HG02588 (cell line): ENCODE measurements at regions not wholly inside any gene's neighbourhood (a gene's known extent, or its start where the extent isn't known, plus 50 kb on each side); places are given as distances from the start of the nearest gene placed in this dataset.

Source experiments
- ATAC-seq: cut with Tn5 transposase; IDR thresholded peaks from one replicate; pipeline ENCODE4 v1.9.1; 2021; ENCODE audit warnings: mild to moderate bottlenecking, moderate library complexity; ENCODE audit not compliant: unreplicated experiment

DNA sequence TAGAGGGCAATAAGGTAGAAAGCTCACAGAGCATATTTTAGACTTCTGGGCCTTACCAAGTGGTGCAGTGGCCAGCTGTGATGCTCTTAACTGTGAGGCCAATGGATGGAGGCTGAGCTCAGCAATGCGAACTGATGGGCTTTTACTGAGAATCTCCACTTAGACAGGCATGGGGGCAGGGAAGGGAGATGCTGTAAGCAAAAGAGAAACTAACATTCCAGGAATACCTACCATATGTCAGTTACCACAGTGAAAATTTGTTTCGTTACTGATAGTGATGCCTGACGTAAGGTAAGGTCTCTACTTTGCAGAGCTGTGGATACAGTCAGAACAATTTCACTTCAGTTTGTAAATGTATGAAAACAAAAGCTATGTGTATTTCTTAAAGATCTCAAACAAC is 250.6 kb upstream of the ZFHX3 start:
- peak; percentile 51 for ATAC-seq

- ATAC-seq: no peak
Measured at GRCh38 chr16:73290258-73290657, 242.3 kb upstream of the ZFHX3 start.

DNA sequence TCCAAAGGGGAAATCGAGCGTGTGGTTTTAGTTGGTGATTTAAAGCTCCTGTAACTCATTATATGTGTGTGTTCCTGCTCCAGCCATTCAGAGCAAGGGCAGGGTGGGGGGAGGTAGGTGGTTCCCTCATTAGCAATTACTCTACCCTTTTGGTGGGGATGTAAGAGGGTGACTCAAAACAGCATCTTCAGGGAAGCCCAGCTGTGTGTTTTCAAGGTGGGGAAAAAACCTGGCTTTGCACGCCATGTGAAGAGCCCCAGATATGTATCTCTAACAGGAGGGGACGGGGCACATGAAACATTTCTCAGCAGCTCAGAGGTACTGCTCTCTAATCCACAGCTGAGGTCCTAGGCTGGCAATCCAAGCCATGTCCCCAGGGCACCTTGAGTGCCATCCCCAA is 241.3 kb upstream of the ZFHX3 start:
- peak; percentile 91 for ATAC-seq

GRCh38 chr16:73288520-73288919 is 240.6 kb upstream of the ZFHX3 start:
- no peak for ATAC-seq

DNA sequence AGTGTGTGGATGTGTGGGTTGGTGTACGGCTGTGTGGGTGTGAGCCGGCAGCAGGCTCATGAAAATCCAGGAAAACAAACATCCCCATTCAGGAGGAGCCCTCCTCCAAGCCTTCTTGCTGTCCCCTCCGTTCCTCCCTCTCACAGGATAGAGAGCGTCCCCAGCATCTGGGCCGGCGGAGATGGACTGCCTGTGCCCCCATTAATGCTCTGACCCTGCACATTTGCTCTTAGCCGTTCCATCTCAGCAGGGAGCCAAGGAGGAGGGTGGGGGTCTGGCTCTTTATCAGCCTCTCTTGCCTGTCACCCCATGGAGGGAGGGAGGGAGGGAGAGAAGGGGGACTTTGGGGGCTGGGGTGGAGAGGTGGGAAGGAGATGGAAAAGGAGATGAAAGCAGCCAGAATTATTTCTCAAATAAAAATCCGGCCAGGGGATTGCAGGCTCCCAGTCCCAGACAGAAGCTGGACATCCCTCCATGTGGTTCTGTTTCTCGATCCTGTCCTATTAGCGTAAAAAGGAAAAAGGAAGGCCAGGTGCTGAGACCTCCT is 240.0 kb upstream of the ZFHX3 start:
- no peak for ATAC-seq

DNA sequence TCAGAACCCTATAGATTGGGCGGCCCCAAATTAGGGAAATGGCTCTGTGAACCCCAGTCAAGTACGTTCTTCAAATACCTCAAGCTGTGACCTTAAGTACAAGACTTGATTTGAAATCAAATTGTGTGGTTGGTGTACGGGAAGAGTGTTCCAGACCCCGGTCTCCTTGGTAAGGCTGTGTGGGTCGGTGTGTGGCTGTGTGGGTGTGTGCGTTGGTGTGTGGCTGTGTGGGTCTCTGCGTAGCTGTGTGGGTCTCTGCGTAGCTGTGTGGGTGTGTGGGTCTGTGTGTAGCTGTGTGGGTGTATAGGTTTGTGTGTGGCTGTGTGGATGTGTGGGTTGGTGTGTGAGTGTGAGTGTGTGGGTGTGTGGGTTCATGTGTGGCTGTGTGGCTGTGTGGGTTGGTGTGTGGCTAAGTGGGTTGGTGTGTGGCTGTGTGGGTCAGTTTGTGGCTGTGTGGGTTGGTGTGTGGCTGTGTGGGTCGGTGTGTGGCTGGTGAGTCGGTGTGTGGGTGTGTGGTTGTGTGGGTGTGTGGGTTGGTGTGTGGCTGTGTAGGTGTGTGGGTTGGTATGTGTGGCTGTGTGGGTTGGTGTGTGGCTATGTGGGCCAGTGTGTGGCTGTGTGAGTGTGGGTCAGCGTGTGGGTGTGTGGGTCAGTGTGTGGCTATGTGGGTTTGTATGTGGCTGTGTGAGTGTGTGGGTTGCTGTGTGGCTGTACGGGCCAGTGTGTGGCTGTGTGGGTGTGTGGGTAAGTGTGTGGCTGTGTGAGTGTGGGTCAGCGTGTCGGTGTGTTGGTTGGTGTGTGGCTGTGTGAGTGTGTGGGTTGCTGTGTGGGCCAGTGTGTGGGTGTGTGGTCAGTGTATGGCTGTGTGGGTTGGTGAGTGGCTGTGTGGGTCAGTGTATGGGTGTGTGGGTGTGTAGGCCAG is 238.7 kb upstream of the ZFHX3 start:
- ATAC-seq: no peak

DNA sequence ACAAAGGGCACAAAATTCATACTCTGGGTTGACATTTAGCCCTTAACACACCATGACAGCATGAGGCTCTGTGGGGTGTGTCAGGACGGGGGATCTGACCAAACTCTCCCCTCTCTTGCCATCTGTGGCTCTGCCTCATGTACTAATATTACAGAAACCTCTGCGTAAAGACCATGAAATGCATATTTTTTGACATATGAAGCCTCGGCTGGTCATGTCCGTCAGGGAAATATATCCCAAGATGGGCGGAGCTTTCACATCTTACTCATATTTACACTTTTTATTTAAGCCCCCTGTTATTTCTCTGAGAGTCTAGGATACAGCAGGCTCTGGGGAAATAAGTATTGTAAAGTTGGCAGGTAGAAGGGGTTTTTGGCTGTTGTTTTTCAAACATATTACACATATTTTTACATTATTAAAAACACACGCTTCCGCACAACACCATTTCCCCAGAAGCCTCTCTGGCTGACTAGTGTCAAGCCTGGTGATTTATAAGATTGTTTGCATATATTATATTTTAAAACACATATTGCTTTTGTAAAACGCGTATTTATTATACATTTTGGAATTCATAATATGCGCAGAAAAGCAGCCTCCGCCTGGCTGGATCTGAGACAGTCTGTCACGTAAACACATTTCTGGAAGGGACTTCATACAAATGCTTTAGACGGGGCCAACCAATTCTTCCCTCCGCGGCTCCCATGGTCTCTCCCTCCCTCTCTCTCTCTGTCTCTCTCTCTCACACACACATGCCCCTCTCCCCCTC is 237.7 kb upstream of the ZFHX3 start:
- no peak for ATAC-seq

- ATAC-seq: no peak
Measured at GRCh38 chr16:73280388-73280787, 232.5 kb upstream of the ZFHX3 start.

DNA sequence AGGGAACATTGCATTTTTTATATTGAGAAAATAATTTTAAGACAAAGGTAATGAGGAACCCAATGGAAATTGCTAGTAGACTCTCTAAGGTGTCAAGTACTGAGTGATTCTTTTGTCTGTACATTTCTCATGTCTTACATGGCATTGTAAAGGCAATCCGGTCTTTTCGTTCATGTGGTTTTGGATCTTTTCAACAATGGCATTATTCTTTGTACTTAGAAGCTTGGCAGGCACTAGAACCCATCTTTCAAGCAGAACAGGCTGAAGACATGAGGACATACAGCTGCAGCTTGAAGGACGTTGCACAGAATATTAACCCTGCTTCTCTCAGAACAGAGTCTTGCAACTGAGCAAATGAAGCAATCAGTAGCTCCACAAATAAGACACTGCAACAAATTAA is 231.5 kb upstream of the ZFHX3 start:
- ATAC-seq: no peak

DNA sequence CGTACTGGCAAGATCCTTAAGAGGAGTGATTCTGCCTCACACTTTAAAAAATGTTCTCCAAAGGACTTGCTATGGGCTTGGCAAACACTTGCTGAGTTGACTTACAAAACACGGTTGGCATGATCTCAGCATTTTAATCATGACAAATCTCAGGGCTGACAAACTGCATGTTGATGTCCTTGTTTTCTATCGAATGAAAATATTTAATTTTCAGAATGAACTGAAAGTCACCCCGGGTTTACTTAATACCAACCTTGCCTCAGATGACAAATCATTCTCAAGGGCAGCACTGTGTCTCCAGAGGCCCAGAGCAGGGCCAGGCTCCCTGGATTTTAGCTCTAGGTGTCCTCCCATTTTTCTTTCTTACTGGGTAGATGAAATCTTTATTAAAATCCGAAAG is 229.1 kb upstream of the ZFHX3 start:
- ATAC-seq: no peak

DNA sequence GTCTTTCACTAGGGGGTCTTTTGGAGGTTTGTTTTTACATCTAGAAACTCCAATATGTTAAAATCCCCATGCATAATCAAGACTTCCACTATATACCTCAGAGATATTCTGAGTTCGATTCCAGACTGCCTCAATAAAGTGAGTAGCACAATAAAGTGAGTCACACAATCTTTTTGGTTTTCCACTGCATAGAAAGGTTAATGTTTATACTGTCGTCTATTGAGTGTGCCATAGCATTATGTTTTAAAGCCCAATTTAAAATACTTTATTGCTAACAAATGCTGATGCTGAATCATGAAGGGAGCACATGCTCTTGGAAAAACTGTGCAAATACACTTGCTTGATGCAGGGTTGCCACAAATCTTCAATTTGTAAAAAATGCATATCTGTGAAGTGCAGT is 227.5 kb upstream of the ZFHX3 start:
- ATAC-seq: peak; percentile 19

DNA sequence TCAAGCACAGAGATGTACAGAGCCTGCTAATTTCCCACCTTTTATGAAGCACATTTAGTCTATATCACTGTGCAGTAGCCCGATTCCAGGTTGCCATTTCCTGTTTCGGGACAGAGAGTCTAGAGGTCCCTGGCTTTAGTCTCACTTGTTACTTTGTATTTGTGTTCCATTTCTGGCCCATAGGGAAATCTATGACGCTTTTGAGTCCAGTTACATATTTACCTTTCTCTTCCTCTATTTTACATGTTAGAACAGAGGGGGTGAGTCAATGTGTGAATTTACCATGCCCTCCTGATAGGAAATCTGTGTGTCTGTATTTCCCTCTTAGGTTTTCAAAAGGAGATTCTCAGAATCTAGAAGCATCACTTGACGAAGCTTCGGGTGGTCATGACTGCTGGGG is 227.1 kb upstream of the ZFHX3 start:
- peak; percentile 88 for ATAC-seq

GRCh38 chr16:73274140-73274539 is 226.2 kb upstream of the ZFHX3 start:
- ATAC-seq: no peak

- no peak for ATAC-seq
Measured at GRCh38 chr16:73268366-73268993, 220.6 kb upstream of the ZFHX3 start.

GRCh38 chr16:73265935-73266334 is 218.0 kb upstream of the ZFHX3 start:
- ATAC-seq: no peak

GRCh38 chr16:73265124-73265837 is 217.4 kb upstream of the ZFHX3 start:
- no peak for ATAC-seq

DNA sequence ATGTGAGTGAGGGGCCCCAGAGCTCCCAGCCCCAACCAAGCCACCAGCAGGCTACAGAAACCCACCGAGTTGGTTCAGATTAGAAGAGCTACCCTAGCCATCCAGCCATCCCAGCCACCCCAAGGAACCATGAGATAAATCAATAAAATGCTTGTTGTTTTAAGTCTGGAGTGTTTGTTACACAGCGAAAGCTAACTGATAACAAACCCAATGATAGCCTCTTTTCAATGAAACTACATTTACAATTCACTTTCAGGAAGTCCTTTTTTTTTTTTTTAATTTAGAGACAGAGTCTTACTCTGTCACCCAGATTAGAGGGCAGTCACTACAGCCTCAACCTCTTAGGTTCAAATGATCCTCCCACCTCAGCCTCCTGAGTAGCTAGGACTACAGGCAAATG is 215.0 kb upstream of the ZFHX3 start:
- no peak for ATAC-seq

GRCh38 chr16:73255031-73255430 is 207.1 kb upstream of the ZFHX3 start:
- ATAC-seq: no peak

DNA sequence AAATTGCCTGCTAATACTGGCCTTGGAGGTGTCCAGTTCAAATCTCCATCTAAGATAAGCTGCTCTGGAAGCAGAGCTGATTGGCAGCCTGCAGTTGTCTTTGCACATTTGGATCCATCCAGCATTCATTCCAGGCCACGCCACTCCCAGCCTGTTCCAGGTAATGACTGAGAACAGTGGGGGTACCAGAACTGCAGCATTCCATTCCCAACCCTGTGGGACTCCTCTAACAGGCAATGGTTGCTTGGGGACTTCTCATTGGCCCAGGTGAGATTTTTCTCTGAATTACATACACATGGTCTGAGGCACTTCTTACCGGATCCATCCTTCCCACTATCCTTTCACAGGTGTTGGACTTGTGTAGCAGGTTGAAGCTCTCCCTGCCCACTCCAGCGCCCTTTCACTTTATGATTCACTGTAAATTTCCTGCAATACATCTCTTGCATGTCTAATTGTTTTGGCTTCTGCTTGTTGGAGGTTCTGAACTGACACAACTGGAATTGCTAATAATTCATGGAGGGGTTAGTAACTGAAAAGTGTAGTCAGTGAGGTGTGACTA is 206.1 kb upstream of the ZFHX3 start:
- ATAC-seq: no peak

DNA sequence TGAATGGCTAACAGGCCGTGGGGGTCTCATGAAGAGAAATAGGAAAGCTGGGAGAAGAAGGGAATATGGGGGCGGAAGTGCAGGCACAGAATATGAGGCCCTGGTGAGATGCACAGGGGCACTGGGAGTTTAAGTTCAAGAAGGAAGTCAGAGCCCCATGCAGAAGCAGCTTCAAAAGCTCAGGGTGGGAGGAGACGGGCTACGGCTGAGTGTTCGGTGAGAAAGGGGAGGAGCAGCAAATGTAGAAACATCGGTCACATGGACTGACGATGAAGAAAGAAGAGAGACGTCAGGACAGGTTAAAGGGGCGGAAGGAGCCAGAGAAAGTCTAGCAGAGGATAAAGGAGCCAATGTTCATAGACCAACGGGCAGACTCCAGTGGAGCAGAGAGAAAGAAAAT is 204.5 kb upstream of the ZFHX3 start:
- ATAC-seq: no peak
